ENCODE measurements at regions not wholly inside any gene's neighbourhood (a gene's known extent, or its start where the extent isn't known, plus 50 kb on each side); places are given as distances from the start of the nearest gene placed in this dataset.

GRCh38 chr18:41338341-41338740, 616.7 kb upstream of the PIK3C3 start:
- TF ChIP-seq POLR2AphosphoS5 (IDR thresholded peaks at IDR 0.05; ENCODE audit: low read depth, low read length) (no peak), SIN3A (IDR thresholded peaks at IDR 0.05; ENCODE audit: borderline replicate concordance, insufficient read depth, low read length) (no peak)

GRCh38 chr18:41331661-41332060, 623.4 kb upstream of the PIK3C3 start:
- TF ChIP-seq TAF1 (IDR thresholded peaks at IDR 0.05; ENCODE audit: borderline replicate concordance, insufficient read depth, low read length), result no peak
- no peak for TF ChIP-seq SIN3A (IDR thresholded peaks at IDR 0.05; ENCODE audit: borderline replicate concordance, insufficient read depth, low read length)
- TF ChIP-seq FOXP2 (optimal IDR thresholded peaks at IDR 0.05; ENCODE audit: borderline replicate concordance, extremely low read depth, extremely low read length, insufficient read depth), result no peak
- TF ChIP-seq POLR2AphosphoS5 (IDR thresholded peaks at IDR 0.05; ENCODE audit: low read depth, low read length), result no peak
- TF ChIP-seq, protein P1, sequence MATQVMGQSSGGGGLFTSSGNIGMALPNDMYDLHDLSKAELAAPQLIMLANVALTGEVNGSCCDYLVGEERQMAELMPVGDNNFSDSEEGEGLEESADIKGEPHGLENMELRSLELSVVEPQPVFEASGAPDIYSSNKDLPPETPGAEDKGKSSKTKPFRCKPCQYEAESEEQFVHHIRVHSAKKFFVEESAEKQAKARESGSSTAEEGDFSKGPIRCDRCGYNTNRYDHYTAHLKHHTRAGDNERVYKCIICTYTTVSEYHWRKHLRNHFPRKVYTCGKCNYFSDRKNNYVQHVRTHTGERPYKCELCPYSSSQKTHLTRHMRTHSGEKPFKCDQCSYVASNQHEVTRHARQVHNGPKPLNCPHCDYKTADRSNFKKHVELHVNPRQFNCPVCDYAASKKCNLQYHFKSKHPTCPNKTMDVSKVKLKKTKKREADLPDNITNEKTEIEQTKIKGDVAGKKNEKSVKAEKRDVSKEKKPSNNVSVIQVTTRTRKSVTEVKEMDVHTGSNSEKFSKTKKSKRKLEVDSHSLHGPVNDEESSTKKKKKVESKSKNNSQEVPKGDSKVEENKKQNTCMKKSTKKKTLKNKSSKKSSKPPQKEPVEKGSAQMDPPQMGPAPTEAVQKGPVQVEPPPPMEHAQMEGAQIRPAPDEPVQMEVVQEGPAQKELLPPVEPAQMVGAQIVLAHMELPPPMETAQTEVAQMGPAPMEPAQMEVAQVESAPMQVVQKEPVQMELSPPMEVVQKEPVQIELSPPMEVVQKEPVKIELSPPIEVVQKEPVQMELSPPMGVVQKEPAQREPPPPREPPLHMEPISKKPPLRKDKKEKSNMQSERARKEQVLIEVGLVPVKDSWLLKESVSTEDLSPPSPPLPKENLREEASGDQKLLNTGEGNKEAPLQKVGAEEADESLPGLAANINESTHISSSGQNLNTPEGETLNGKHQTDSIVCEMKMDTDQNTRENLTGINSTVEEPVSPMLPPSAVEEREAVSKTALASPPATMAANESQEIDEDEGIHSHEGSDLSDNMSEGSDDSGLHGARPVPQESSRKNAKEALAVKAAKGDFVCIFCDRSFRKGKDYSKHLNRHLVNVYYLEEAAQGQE (IDR thresholded peaks at IDR 0.05; ENCODE audit: insufficient read depth in 1 of 2, low read depth in 2 of 2, low read length in 2 of 2), result no peak

GRCh38 chr18:41326311-41326710, 628.7 kb upstream of the PIK3C3 start:
- no peak for TF ChIP-seq POLR2AphosphoS5 (IDR thresholded peaks at IDR 0.05; ENCODE audit: low read depth, low read length)
- TF ChIP-seq, protein P1 (IDR thresholded peaks at IDR 0.05; ENCODE audit: insufficient read depth in 1 of 2, low read depth in 2 of 2, low read length in 2 of 2), result no peak
- TF ChIP-seq FOXP2 (optimal IDR thresholded peaks at IDR 0.05; ENCODE audit: borderline replicate concordance, extremely low read depth, extremely low read length, insufficient read depth), result no peak
- TF ChIP-seq SIN3A (IDR thresholded peaks at IDR 0.05; ENCODE audit: borderline replicate concordance, insufficient read depth, low read length), result no peak
- no peak for TF ChIP-seq TAF1 (IDR thresholded peaks at IDR 0.05; ENCODE audit: borderline replicate concordance, insufficient read depth, low read length)

DNA sequence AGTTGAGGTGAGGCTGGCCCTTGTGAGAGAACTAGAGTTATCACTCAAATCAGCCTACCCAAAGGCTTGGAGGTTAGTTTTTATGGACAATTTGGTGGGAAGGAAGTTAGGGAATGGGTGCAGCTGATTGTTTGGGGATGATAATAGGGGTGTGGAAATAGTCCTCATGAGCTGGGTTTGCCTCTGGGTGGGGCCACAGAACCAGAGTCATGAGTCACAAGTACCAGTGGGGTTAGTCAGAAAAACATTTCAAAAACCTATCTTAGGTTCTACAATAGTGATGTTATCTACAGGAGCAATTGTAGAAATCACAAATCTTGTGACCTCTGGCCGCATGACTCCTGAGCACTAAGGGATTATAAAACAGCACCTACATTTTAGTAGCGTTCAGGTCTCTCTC, 630.1 kb upstream of the PIK3C3 start:
- TF ChIP-seq SIN3A (IDR thresholded peaks at IDR 0.05; ENCODE audit: borderline replicate concordance, insufficient read depth, low read length), result no peak
- TF ChIP-seq, protein P1 (IDR thresholded peaks at IDR 0.05; ENCODE audit: insufficient read depth in 1 of 2, low read depth in 2 of 2, low read length in 2 of 2), result no peak
- TF ChIP-seq FOXP2 (optimal IDR thresholded peaks at IDR 0.05; ENCODE audit: borderline replicate concordance, extremely low read depth, extremely low read length, insufficient read depth), result no peak
- TF ChIP-seq POLR2AphosphoS5 (IDR thresholded peaks at IDR 0.05; ENCODE audit: low read depth, low read length), result no peak
- TF ChIP-seq TAF1 (IDR thresholded peaks at IDR 0.05; ENCODE audit: borderline replicate concordance, insufficient read depth, low read length), result no peak

GRCh38 chr18:41324020-41324791, 630.8 kb upstream of the PIK3C3 start:
- TF ChIP-seq FOXP2 (optimal IDR thresholded peaks at IDR 0.05; ENCODE audit: borderline replicate concordance, extremely low read depth, extremely low read length, insufficient read depth) (no peak), SIN3A (IDR thresholded peaks at IDR 0.05; ENCODE audit: borderline replicate concordance, insufficient read depth, low read length) (no peak), TAF1 (IDR thresholded peaks at IDR 0.05; ENCODE audit: borderline replicate concordance, insufficient read depth, low read length) (no peak), POLR2AphosphoS5 (IDR thresholded peaks at IDR 0.05; ENCODE audit: low read depth, low read length) (no peak)
- TF ChIP-seq, protein P1 (IDR thresholded peaks at IDR 0.05; ENCODE audit: insufficient read depth in 1 of 2, low read depth in 2 of 2, low read length in 2 of 2), result no peak

Data from PFSK-1 (cell line).